NCI-H2227 treated with DMSO at 0.1 percent for 48 hours (cell line): ENCODE measurements at regions not wholly inside any gene's neighbourhood (a gene's known extent, or its start where the extent isn't known, plus 50 kb on each side); places are given as distances from the start of the nearest gene placed in this dataset.
"Not testable (repeated sequence)": the region's sequence is repeated elsewhere in the genome, so short reads cannot be mapped to it uniquely, and the experiment has no call there.

Source experiments
- DNase-seq: peaks from one replicate; lab custom pipeline; 2025; lab: John Stamatoyannopoulos, UW

- DNase-seq = not testable (repeated sequence)
Measured at GRCh38 chr11:67768001-67768730, 93.7 kb upstream of the ALDH3B2 start.

GRCh38 chr11:67761211-67761610 is 86.8 kb upstream of the ALDH3B2 start:
- peak; percentile 26 for DNase-seq

- not testable (repeated sequence) for DNase-seq
Measured at GRCh38 chr11:67759321-67759720, 84.9 kb upstream of the ALDH3B2 start.

GRCh38 chr11:67758467-67758866 is 84.0 kb upstream of the ALDH3B2 start:
- not testable (repeated sequence) for DNase-seq

GRCh38 chr11:67758009-67758408 is 83.6 kb upstream of the ALDH3B2 start:
- DNase-seq = peak; percentile 12

GRCh38 chr11:67753820-67754219 is 79.4 kb upstream of the ALDH3B2 start:
- DNase-seq = not testable (repeated sequence)

- no peak for DNase-seq
Measured at GRCh38 chr11:67745181-67745726, 70.8 kb upstream of the ALDH3B2 start.

- not testable (repeated sequence) for DNase-seq
Measured at GRCh38 chr11:67744231-67744630, 69.8 kb upstream of the ALDH3B2 start.

- DNase-seq = not testable (repeated sequence)
Measured at GRCh38 chr11:67738231-67738630, 63.8 kb upstream of the ALDH3B2 start.

- DNase-seq = not testable (repeated sequence)
Measured at GRCh38 chr11:67737562-67738080, 63.2 kb upstream of the ALDH3B2 start.

GRCh38 chr11:67732045-67732787 is 57.8 kb upstream of the ALDH3B2 start:
- peak; percentile 2 for DNase-seq

- no peak for DNase-seq
Measured at GRCh38 chr11:67731583-67731982, 57.2 kb upstream of the ALDH3B2 start.

- not testable (repeated sequence) for DNase-seq
Measured at GRCh38 chr11:67728163-67728571, 53.7 kb upstream of the ALDH3B2 start.

GRCh38 chr11:67727066-67728040 is 52.9 kb upstream of the ALDH3B2 start:
- DNase-seq = not testable (repeated sequence)
